Loucy (cell line): ENCODE measurements at regions not wholly inside any gene's neighbourhood (a gene's known extent, or its start where the extent isn't known, plus 50 kb on each side); places are given as distances from the start of the nearest gene placed in this dataset.

Experiments used
- H2AFZ ChIP-seq: fragments of 200-600 bp; sonication (generic); 2 replicates; pipeline ENCODE4 v1.6.0; 2016; ENCODE audit warnings: antibody characterized with exemption, mild to moderate bottlenecking, low read length, moderate library complexity
- H3F3A ChIP-seq: fragments of 200-600 bp; 2 replicates; pipeline ENCODE4 v1.6.0; 2016; ENCODE audit warnings: antibody characterized with exemption, low read depth, mild to moderate bottlenecking
- H3K27me3 ChIP-seq: fragments of 200-600 bp; sonication (generic); 2 replicates; pipeline ENCODE4 v1.6.1; 2014; ENCODE audit warnings: low read length, mild to moderate bottlenecking; ENCODE audit not compliant: insufficient read depth, poor library complexity, severe bottlenecking
- H3K36me3 ChIP-seq: fragments of 200-600 bp; sonication (generic); 2 replicates; pipeline ENCODE4 v1.6.1; 2016; ENCODE audit warnings: low read length; ENCODE audit not compliant: insufficient read depth
- H3K4me1 ChIP-seq: fragments of 200-600 bp; sonication (generic); 2 replicates; pipeline ENCODE4 v1.5.1; 2014; ENCODE audit warnings: low read length, mild to moderate bottlenecking; ENCODE audit not compliant: insufficient read depth, poor library complexity, severe bottlenecking
- H3K4me2 ChIP-seq: fragments of 200-600 bp; sonication (generic); 2 replicates; pipeline ENCODE4 v1.6.0; 2014; ENCODE audit warnings: antibody characterized with exemption, low read length, low read depth, mild to moderate bottlenecking; ENCODE audit not compliant: poor library complexity, severe bottlenecking
- H3K4me3 ChIP-seq: fragments of 200-600 bp; sonication (generic); 2 replicates; pipeline ENCODE4 v1.5.1; 2014; ENCODE audit warnings: low read length, mild to moderate bottlenecking, mixed read lengths; ENCODE audit not compliant: poor library complexity, severe bottlenecking
- H3K79me2 ChIP-seq: fragments of 200-600 bp; sonication (generic); 2 replicates; pipeline ENCODE4 v1.6.1; 2014; ENCODE audit warnings: low read length; ENCODE audit not compliant: insufficient read depth
- H3K9ac ChIP-seq: fragments of 200-600 bp; sonication (generic); 2 replicates; pipeline ENCODE4 v1.6.0; 2014; ENCODE audit warnings: mild to moderate bottlenecking, low read depth, low read length, moderate library complexity; ENCODE audit not compliant: poor library complexity, severe bottlenecking
- H3K9me2 ChIP-seq: fragments of 200-600 bp; sonication (generic); replicated peaks from 2 replicates; pipeline ENCODE4 v1.6.1; 2016; ENCODE audit warnings: low read depth, low read length, mixed read lengths
- H3K9me3 ChIP-seq: fragments of 200-600 bp; sonication (generic); 2 replicates; pipeline ENCODE4 v1.6.1; 2014; ENCODE audit warnings: mild to moderate bottlenecking, antibody characterized with exemption, low read length, low read depth; ENCODE audit not compliant: insufficient read depth
- H4K20me1 ChIP-seq: fragments of 200-600 bp; sonication (generic); 2 replicates; pipeline ENCODE4 v1.6.0; 2014; ENCODE audit warnings: antibody characterized with exemption, low read length, mild to moderate bottlenecking; ENCODE audit not compliant: insufficient read depth, poor library complexity, severe bottlenecking
- EZH2phosphoT487 ChIP-seq: fragments of 200-600 bp; IDR thresholded peaks from 2 replicates; pipeline ENCODE4 v1.6.1; 2018; ENCODE audit warnings: antibody characterized with exemption, mild to moderate bottlenecking, moderate library complexity, borderline replicate concordance
- TF ChIP-seq, protein P1 (sequence below): fragments of 200-600 bp; sonication (generic); conservative IDR thresholded peaks from 2 replicates; pipeline ENCODE4 v1.5.1; 2014; ENCODE audit warnings: mild to moderate bottlenecking, antibody characterized with exemption, low read length

DNA sequence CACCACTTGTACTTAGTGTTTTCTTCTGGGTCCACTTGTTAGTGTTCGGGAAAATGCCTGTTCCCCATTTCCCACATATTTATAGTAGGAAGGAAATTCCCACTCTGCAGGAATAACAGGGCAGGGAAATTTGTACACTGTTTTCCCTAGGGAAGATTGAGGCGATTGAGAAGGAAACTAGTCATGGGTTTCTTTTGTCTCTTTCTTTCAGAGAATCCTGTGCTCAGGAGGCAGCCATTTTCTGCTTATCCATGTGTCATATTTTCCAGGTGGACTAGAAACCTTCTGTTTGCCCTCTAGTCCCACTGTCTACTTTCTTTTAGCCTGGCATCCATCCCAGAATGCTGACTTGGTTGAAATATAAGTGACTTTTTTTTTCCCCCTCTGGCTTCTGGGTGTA is 299.1 kb upstream of the ANKRD50 start:
- Histone ChIP-seq H3K9me3 (no peaks in the 10 kb centered on the region), H2AFZ (no peak overlapping the region), H3K36me3 (no peaks in the 10 kb centered on the region), H3K9me2 (no peaks in the 10 kb centered on the region), H3K27me3 (no peaks in the 10 kb centered on the region), H3K4me2 (no peak overlapping the region), H4K20me1 (no peaks in the 10 kb centered on the region), H3K4me1 (no peaks in the 10 kb centered on the region), H3F3A (no peaks in the 10 kb centered on the region), H3K4me3 (no peak overlapping the region), H3K79me2 (no peaks in the 10 kb centered on the region), H3K9ac (no peak overlapping the region)
- TF ChIP-seq, protein P1, sequence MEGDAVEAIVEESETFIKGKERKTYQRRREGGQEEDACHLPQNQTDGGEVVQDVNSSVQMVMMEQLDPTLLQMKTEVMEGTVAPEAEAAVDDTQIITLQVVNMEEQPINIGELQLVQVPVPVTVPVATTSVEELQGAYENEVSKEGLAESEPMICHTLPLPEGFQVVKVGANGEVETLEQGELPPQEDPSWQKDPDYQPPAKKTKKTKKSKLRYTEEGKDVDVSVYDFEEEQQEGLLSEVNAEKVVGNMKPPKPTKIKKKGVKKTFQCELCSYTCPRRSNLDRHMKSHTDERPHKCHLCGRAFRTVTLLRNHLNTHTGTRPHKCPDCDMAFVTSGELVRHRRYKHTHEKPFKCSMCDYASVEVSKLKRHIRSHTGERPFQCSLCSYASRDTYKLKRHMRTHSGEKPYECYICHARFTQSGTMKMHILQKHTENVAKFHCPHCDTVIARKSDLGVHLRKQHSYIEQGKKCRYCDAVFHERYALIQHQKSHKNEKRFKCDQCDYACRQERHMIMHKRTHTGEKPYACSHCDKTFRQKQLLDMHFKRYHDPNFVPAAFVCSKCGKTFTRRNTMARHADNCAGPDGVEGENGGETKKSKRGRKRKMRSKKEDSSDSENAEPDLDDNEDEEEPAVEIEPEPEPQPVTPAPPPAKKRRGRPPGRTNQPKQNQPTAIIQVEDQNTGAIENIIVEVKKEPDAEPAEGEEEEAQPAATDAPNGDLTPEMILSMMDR = no peak
- TF ChIP-seq EZH2phosphoT487 = no peak

GRCh38 chr4:125010796-125011503 is 298.4 kb upstream of the ANKRD50 start:
- H4K20me1 ChIP-seq = no peaks in the 10 kb centered on the region
- no peaks in the 10 kb centered on the region for H3K36me3 ChIP-seq
- no peaks in the 10 kb centered on the region for H3K4me1 ChIP-seq
- TF ChIP-seq, protein P1 = no peak
- no peak for TF ChIP-seq EZH2phosphoT487
- H3F3A ChIP-seq = no peaks in the 10 kb centered on the region
- no peaks in the 10 kb centered on the region for H3K9me3 ChIP-seq
- no peak overlapping the region for H3K4me2 ChIP-seq
- H2AFZ ChIP-seq = no peak overlapping the region
- H3K27me3 ChIP-seq = no peaks in the 10 kb centered on the region
- H3K9me2 ChIP-seq = no peaks in the 10 kb centered on the region
- H3K79me2 ChIP-seq = no peaks in the 10 kb centered on the region
- H3K9ac ChIP-seq = no peak overlapping the region
- no peak overlapping the region for H3K4me3 ChIP-seq

DNA sequence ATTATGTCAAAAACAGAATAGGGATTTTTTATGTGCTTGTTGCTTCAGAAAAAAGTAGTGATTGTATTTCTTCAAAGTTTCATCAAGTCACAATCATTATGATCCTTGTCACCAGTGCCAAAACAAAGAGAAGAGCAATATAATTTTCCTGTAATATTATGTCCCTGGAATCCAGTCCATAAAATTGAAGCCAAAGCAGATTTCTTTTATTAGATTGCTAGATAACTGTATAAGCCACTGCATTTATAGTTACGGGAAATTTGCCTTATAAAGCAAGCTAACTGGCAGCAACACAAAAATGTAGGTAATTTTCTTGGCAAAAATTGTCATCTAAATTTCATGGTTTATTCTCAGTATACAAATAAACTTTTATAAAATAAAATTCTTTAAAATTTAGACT is 296.1 kb upstream of the ANKRD50 start:
- Histone ChIP-seq H3K27me3 (no peaks in the 10 kb centered on the region), H2AFZ (no peak overlapping the region), H4K20me1 (no peaks in the 10 kb centered on the region), H3K9me3 (no peaks in the 10 kb centered on the region), H3K4me2 (no peak overlapping the region), H3K9me2 (no peaks in the 10 kb centered on the region), H3K79me2 (no peaks in the 10 kb centered on the region), H3K9ac (no peak overlapping the region), H3F3A (no peaks in the 10 kb centered on the region), H3K36me3 (no peaks in the 10 kb centered on the region), H3K4me1 (no peaks in the 10 kb centered on the region), H3K4me3 (no peak overlapping the region)
- TF ChIP-seq, protein P1 = no peak
- TF ChIP-seq EZH2phosphoT487 = no peak
